Hepatocyte (in vitro differentiated cells): ENCODE measurements at regions not wholly inside any gene's neighbourhood (a gene's known extent, or its start where the extent isn't known, plus 50 kb on each side); places are given as distances from the start of the nearest gene placed in this dataset.

Source experiments
- DNase-seq: peaks from one replicate; pipeline ENCODE4 v3.0.0-alpha.2; 2016; ENCODE audit warnings: low spot score
- H2AFZ ChIP-seq: fragments of 200-600 bp; sonication (generic); 2 replicates; pipeline ENCODE4 v1.6.0; 2016; ENCODE audit warnings: antibody characterized with exemption, mild to moderate bottlenecking
- H3K27ac ChIP-seq: fragments of 200-600 bp; sonication (generic); 2 replicates; pipeline ENCODE4 v1.5.1; 2016; ENCODE audit warnings: mild to moderate bottlenecking
- H3K27me3 ChIP-seq: fragments of 200-600 bp; sonication (generic); 2 replicates; pipeline ENCODE4 v1.6.1; 2016
- H3K36me3 ChIP-seq: fragments of 200-600 bp; sonication (generic); replicated peaks from 2 replicates; pipeline ENCODE4 v1.5.1; 2016; ENCODE audit warnings: low read depth; ENCODE audit not compliant: insufficient read depth
- H3K4me1 ChIP-seq: fragments of 200-600 bp; sonication (generic); 2 replicates; pipeline ENCODE4 v1.5.1; 2016; ENCODE audit warnings: mild to moderate bottlenecking, moderate library complexity; ENCODE audit not compliant: insufficient read depth
- H3K4me2 ChIP-seq: fragments of 200-600 bp; sonication (generic); 2 replicates; pipeline ENCODE4 v1.6.0; 2016
- H3K4me3 ChIP-seq: fragments of 200-600 bp; sonication (generic); 2 replicates; pipeline ENCODE4 v1.5.1; 2016; ENCODE audit warnings: mild to moderate bottlenecking
- H3K79me2 ChIP-seq: fragments of 200-600 bp; sonication (generic); 2 replicates; pipeline ENCODE4 v1.6.0; 2017; ENCODE audit warnings: mild to moderate bottlenecking
- H3K9me2 ChIP-seq: fragments of 200-600 bp; sonication (generic); replicated peaks from 2 replicates; pipeline ENCODE4 v1.6.0; 2017; ENCODE audit warnings: mild to moderate bottlenecking; ENCODE audit not compliant: insufficient read depth
- H3K9me3 ChIP-seq: fragments of 200-600 bp; sonication (generic); 2 replicates; pipeline ENCODE4 v1.5.1; 2016; ENCODE audit warnings: low read depth, mild to moderate bottlenecking
- H4K20me1 ChIP-seq: fragments of 200-600 bp; sonication (generic); 2 replicates; pipeline ENCODE4 v1.6.0; 2016; ENCODE audit warnings: mild to moderate bottlenecking; ENCODE audit not compliant: insufficient read depth, poor library complexity, severe bottlenecking
- CTCF ChIP-seq: fragments of 200-600 bp; sonication (generic); IDR thresholded peaks from 2 replicates; pipeline ENCODE4 v1.5.1; 2016; ENCODE audit warnings: antibody characterized with exemption, mild to moderate bottlenecking; ENCODE audit not compliant: poor library complexity
- EZH2 ChIP-seq: fragments of 200-600 bp; sonication (generic); IDR thresholded peaks from 2 replicates; pipeline ENCODE4 v1.6.1; 2016; ENCODE audit warnings: antibody characterized with exemption, mild to moderate bottlenecking, borderline replicate concordance
- EZH2phosphoT487 ChIP-seq: fragments of 200-600 bp; sonication (generic); IDR thresholded peaks from one replicate; pipeline ENCODE4 v1.6.1; 2018; ENCODE audit warnings: antibody characterized with exemption, mild to moderate bottlenecking, low read depth, moderate library complexity; ENCODE audit not compliant: unreplicated experiment, severe bottlenecking
- WGBS: methylation state at CpG from one replicate; pipeline ENCODE4 v1.1.6; 2016; ENCODE audit warnings: low lambda C conversion rate; ENCODE audit errors: missing lambda C conversion rate; 5-methylcytosine and 5-hydroxymethylcytosine counted together

- no peaks in the 10 kb centered on the region for H3K9me3 ChIP-seq
- H3K4me2 ChIP-seq = peak overlapping the region; percentile 91
- peaks cover 12% of the 10 kb centered on the region for H3K27me3 ChIP-seq
- peak overlapping the region; percentile 78 for H3K27ac ChIP-seq
- WGBS = 5% methylated on average over 26 of the region's 26 CpGs
- no peaks in the 10 kb centered on the region for H3K36me3 ChIP-seq
- DNase-seq = peak; percentile 39
- H3K4me1 ChIP-seq = peaks cover 16% of the 10 kb centered on the region
- peak overlapping the region; percentile 68 for H3K4me3 ChIP-seq
- H3K79me2 ChIP-seq = no peaks in the 10 kb centered on the region
- no peaks in the 10 kb centered on the region for H4K20me1 ChIP-seq
- H2AFZ ChIP-seq = peak overlapping the region; percentile 94
- no peak for TF ChIP-seq EZH2
- no peak for TF ChIP-seq EZH2phosphoT487
- TF ChIP-seq CTCF = no peak
- H3K9me2 ChIP-seq = no peaks in the 10 kb centered on the region
Observed at GRCh38 chr19:33905473-33905936, 108.8 kb downstream of the KCTD15 start.

- peaks cover 12% of the 10 kb centered on the region for H3K27me3 ChIP-seq
- 2% methylated on average over 19 of the region's 60 CpGs for WGBS
- DNase-seq = peak; percentile 75
Observed at GRCh38 chr19:33905937-33906577, 109.4 kb downstream of the KCTD15 start.

GRCh38 chr19:33906578-33907335 is 110.1 kb downstream of the KCTD15 start:
- no peaks in the 10 kb centered on the region for H3K9me2 ChIP-seq
- H3K9me3 ChIP-seq = no peaks in the 10 kb centered on the region
- peak overlapping the region; percentile 91 for H3K4me2 ChIP-seq
- DNase-seq = peak; percentile 28
- 9% methylated on average over 55 of the region's 59 CpGs for WGBS
- H3K79me2 ChIP-seq = no peaks in the 10 kb centered on the region
- H3K4me3 ChIP-seq = peak overlapping the region; percentile 68
- no peak overlapping the region for H3K27ac ChIP-seq
- H3K4me1 ChIP-seq = peaks cover 16% of the 10 kb centered on the region
- no peaks in the 10 kb centered on the region for H3K36me3 ChIP-seq
- peak overlapping the region; percentile 94 for H2AFZ ChIP-seq
- peaks cover 12% of the 10 kb centered on the region for H3K27me3 ChIP-seq
- no peaks in the 10 kb centered on the region for H4K20me1 ChIP-seq
- no peak for TF ChIP-seq EZH2
- TF ChIP-seq EZH2phosphoT487 = no peak
- no peak for TF ChIP-seq CTCF

More at GRCh38 chr19:33905937-33906577, 109.4 kb downstream of the KCTD15 start:
- Histone ChIP-seq H3K79me2 (no peaks in the 10 kb centered on the region), H2AFZ (peak overlapping the region; percentile 94), H3K4me2 (peak overlapping the region; percentile 91), H3K36me3 (no peaks in the 10 kb centered on the region), H3K9me3 (no peaks in the 10 kb centered on the region), H3K4me1 (peaks cover 16% of the 10 kb centered on the region), H3K27ac (peak overlapping the region; percentile 78), H4K20me1 (no peaks in the 10 kb centered on the region), H3K4me3 (peak overlapping the region; percentile 68), H3K9me2 (no peaks in the 10 kb centered on the region)
- no peak for TF ChIP-seq EZH2phosphoT487
- TF ChIP-seq EZH2 = no peak
- no peak for TF ChIP-seq CTCF
